IMR-90 (cell line): ENCODE measurements at regions not wholly inside any gene's neighbourhood (a gene's known extent, or its start where the extent isn't known, plus 50 kb on each side); places are given as distances from the start of the nearest gene placed in this dataset.

Experiments
- ATAC-seq: fragments of 200-7000 bp; cut with Tn5 transposase; 2 replicates; pipeline ENCODE4 v1.9.1; 2020; ENCODE audit warnings: low read depth, mild to moderate bottlenecking, moderate library complexity
- BruUV-seq: library from RNA; stranded (reverse); fragments of 400-500 nt; replicated peaks from 2 replicates; lab custom pipeline; 2021; lab: Mats Ljungman, UMichigan
- CTCF ChIA-PET: fragments of 300-600 bp; formaldehyde crosslinking; extraction: SDS; loops from one replicate; lab custom pipeline; 2021; ENCODE audit warnings: antibody characterized with exemption; lab: Yijun Ruan, JAX
- POLR2A ChIA-PET: fragments of 300-600 bp; sonication (Branson Sonifier 250); formaldehyde crosslinking; loops from one replicate; lab custom pipeline; 2022; ENCODE audit warnings: antibody characterized with exemption; ENCODE audit not compliant: unreplicated experiment; lab: Charles Lee
- DNase-seq: peaks from one replicate; pipeline ENCODE4 v3.0.0; 2013
- H2AFZ ChIP-seq: replicated peaks from 2 replicates; pipeline ENCODE3; 2013; ENCODE audit warnings: low read length, mild to moderate bottlenecking; ENCODE audit not compliant: poor library complexity
- H2AK5ac ChIP-seq: 2 replicates; pipeline ENCODE4 v1.6.1; 2013; ENCODE audit warnings: low read depth, low read length, inconsistent platforms
- H2AK9ac ChIP-seq: replicated peaks from 2 replicates; pipeline ENCODE3; 2013; ENCODE audit warnings: mild to moderate bottlenecking, low read depth, low read length, moderate library complexity; ENCODE audit not compliant: poor library complexity
- H2BK120ac ChIP-seq: 2 replicates; pipeline ENCODE4 v1.6.1; 2013; ENCODE audit warnings: low read depth, low read length, inconsistent platforms
- H2BK15ac ChIP-seq: 3 replicates; pipeline ENCODE4 v1.6.1; 2013; ENCODE audit warnings: low read depth, low read length, inconsistent platforms
- H2BK20ac ChIP-seq: 2 replicates; pipeline ENCODE4 v1.6.1; 2013; ENCODE audit warnings: low read depth, mild to moderate bottlenecking, inconsistent platforms, low read length, moderate library complexity
- H2BK5ac ChIP-seq: 2 replicates; pipeline ENCODE4 v1.6.1; 2013; ENCODE audit warnings: mild to moderate bottlenecking, low read depth, low read length, inconsistent platforms; ENCODE audit not compliant: poor library complexity, severe bottlenecking
- H3K14ac ChIP-seq: replicated peaks from 2 replicates; pipeline ENCODE4 v1.6.1; 2013; ENCODE audit warnings: low read depth, low read length, inconsistent platforms
- H3K18ac ChIP-seq: 2 replicates; pipeline ENCODE4 v1.6.1; 2013; ENCODE audit warnings: low read depth, low read length, control low read depth
- H3K23ac ChIP-seq: 2 replicates; pipeline ENCODE4 v1.6.1; 2013; ENCODE audit warnings: low read depth, low read length, inconsistent platforms
- H3K27ac ChIP-seq: 2 replicates; pipeline ENCODE4 v1.5.1; 2013; ENCODE audit warnings: mild to moderate bottlenecking, control low read depth, low read length; ENCODE audit not compliant: insufficient read depth
- H3K27me3 ChIP-seq: 2 replicates; pipeline ENCODE4 v1.6.1; 2013; ENCODE audit warnings: low read length; ENCODE audit not compliant: control insufficient read depth, insufficient read depth
- H3K36me3 ChIP-seq: 2 replicates; pipeline ENCODE4 v1.6.1; 2013; ENCODE audit warnings: low read length, mixed read lengths; ENCODE audit not compliant: control insufficient read depth, insufficient read depth
- H3K4ac ChIP-seq: 2 replicates; pipeline ENCODE4 v1.6.1; 2013; ENCODE audit warnings: low read depth, low read length, inconsistent platforms
- H3K4me1 ChIP-seq: 2 replicates; pipeline ENCODE4 v1.6.1; 2013; ENCODE audit warnings: low read length, mixed read lengths; ENCODE audit not compliant: control insufficient read depth, insufficient read depth
- H3K4me2 ChIP-seq: 2 replicates; pipeline ENCODE4 v1.6.1; 2013; ENCODE audit warnings: low read depth, mild to moderate bottlenecking, control low read depth, low read length, moderate library complexity
- H3K4me3 ChIP-seq: 2 replicates; pipeline ENCODE4 v1.5.1; 2013; ENCODE audit warnings: low read depth, mild to moderate bottlenecking, control low read depth, low read length, moderate library complexity; ENCODE audit not compliant: insufficient read depth
- H3K56ac ChIP-seq: 2 replicates; pipeline ENCODE4 v1.6.1; 2013; ENCODE audit warnings: low read length, inconsistent platforms; ENCODE audit not compliant: insufficient read depth; ENCODE audit errors: extremely low read depth
- H3K79me1 ChIP-seq, 2 experiments: 2 replicates each; pipeline ENCODE4 v1.6.1; 2013; ENCODE audit warnings: low read length in 2 of 2, inconsistent platforms in 1 of 2, low read depth in 1 of 2
- H3K9ac ChIP-seq: 2 replicates; pipeline ENCODE4 v1.6.1; 2013; ENCODE audit warnings: low read depth, low read length, control low read depth
- H3K9me1 ChIP-seq: 2 replicates; pipeline ENCODE4 v1.6.1; 2013; ENCODE audit warnings: low read length, inconsistent platforms; ENCODE audit not compliant: insufficient read depth
- H3K9me3 ChIP-seq: 2 replicates; pipeline ENCODE4 v1.6.1; 2013; ENCODE audit warnings: low read length; ENCODE audit not compliant: control insufficient read depth, insufficient read depth
- H4K20me1 ChIP-seq: 2 replicates; pipeline ENCODE4 v1.6.1; 2013; ENCODE audit warnings: low read length, inconsistent platforms; ENCODE audit not compliant: insufficient read depth
- H4K5ac ChIP-seq: 2 replicates; pipeline ENCODE4 v1.6.1; 2013; ENCODE audit warnings: mild to moderate bottlenecking, low read depth, low read length, control low read depth
- H4K8ac ChIP-seq, 2 experiments: 2 replicates each; pipeline ENCODE4 v1.6.1; 2013; ENCODE audit warnings: low read depth in 2 of 2, low read length in 2 of 2, control low read depth in 1 of 2, inconsistent platforms in 1 of 2
- H4K91ac ChIP-seq: 2 replicates; pipeline ENCODE4 v1.6.1; 2013; ENCODE audit warnings: low read depth, low read length, inconsistent platforms; ENCODE audit not compliant: insufficient read depth
- BHLHE40 ChIP-seq: fragments of 150-350 bp; IDR thresholded peaks from 2 replicates; pipeline ENCODE4 v1.6.1; 2016; ENCODE audit warnings: mild to moderate bottlenecking, low read depth, low read length
- CEBPB ChIP-seq: IDR thresholded peaks from 2 replicates; pipeline ENCODE4 v1.6.1; 2012; ENCODE audit warnings: low read depth, low read length, improper control_type of control experiment
- CHD1 ChIP-seq: IDR thresholded peaks from 2 replicates; pipeline ENCODE4 v1.6.1; 2012; ENCODE audit warnings: low read depth, low read length, improper control_type of control experiment
- CTCF ChIP-seq: conservative IDR thresholded peaks from 2 replicates; pipeline ENCODE4 v1.5.1; 2012; ENCODE audit warnings: mild to moderate bottlenecking, low read depth, low read length, improper control_type of control experiment
- FOS ChIP-seq: fragments of 150-350 bp; IDR thresholded peaks from 2 replicates; pipeline ENCODE4 v1.6.1; 2016; ENCODE audit warnings: low read depth, low read length
- MAFK ChIP-seq: IDR thresholded peaks from 2 replicates; pipeline ENCODE4 v1.6.1; 2012; ENCODE audit warnings: low read depth, low read length, improper control_type of control experiment
- MAZ ChIP-seq: IDR thresholded peaks from 2 replicates; pipeline ENCODE4 v1.6.1; 2012; ENCODE audit warnings: low read depth, mild to moderate bottlenecking, low read length, improper control_type of control experiment, moderate library complexity, borderline replicate concordance
- MXI1 ChIP-seq: IDR thresholded peaks from 2 replicates; pipeline ENCODE4 v1.6.1; 2012; ENCODE audit warnings: low read depth, mild to moderate bottlenecking, low read length, moderate library complexity, borderline replicate concordance
- NFE2L2 ChIP-seq: fragments of 150-350 bp; IDR thresholded peaks from 2 replicates; pipeline ENCODE4 v1.6.1; 2016; ENCODE audit warnings: low read depth, mild to moderate bottlenecking, low read length
- POLR2A ChIP-seq: IDR thresholded peaks from 2 replicates; pipeline ENCODE4 v1.6.1; 2012; ENCODE audit warnings: mild to moderate bottlenecking, low read depth, low read length
- RAD21 ChIP-seq: IDR thresholded peaks from 2 replicates; pipeline ENCODE4 v1.6.1; 2012; ENCODE audit warnings: low read length, improper control_type of control experiment
- RCOR1 ChIP-seq: IDR thresholded peaks from 2 replicates; pipeline ENCODE4 v1.6.1; 2012; ENCODE audit warnings: mild to moderate bottlenecking, low read length, improper control_type of control experiment; ENCODE audit not compliant: insufficient replicate concordance
- RFX5 ChIP-seq: IDR thresholded peaks from 2 replicates; pipeline ENCODE4 v1.8.0; 2012; ENCODE audit warnings: low read depth, mild to moderate bottlenecking, low read length, moderate library complexity
- SMC3 ChIP-seq: fragments of 150-350 bp; IDR thresholded peaks from 2 replicates; pipeline ENCODE4 v1.6.1; 2016; ENCODE audit warnings: low read depth, mild to moderate bottlenecking, antibody characterized with exemption, low read length, moderate library complexity
- WGBS, 2 experiments: methylation state at CpG; one replicate each; pipeline versions ENCODE4 v1.1.5 to v1.1.7; 2013; ENCODE audit warnings: missing lambda C conversion rate in 2 of 2; ENCODE audit not compliant: insufficient read length in 1 of 2; ENCODE audit errors: extremely low coverage in 2 of 2; 5-methylcytosine and 5-hydroxymethylcytosine counted together
- dilution Hi-C: fragments of 300-500 bp; cut with HindIII; formaldehyde crosslinking; loops from one replicate; pipeline ENCODE4 v1.14.3; 2018; ENCODE audit warnings: low sequenced_read_pairs; ENCODE audit not compliant: unreplicated experiment
- in situ Hi-C: fragments of 300-500 bp; cut with MboI; formaldehyde crosslinking; loops from 3 replicates; pipeline ENCODE4 v1.14.3; 2019; ENCODE audit warnings: low sequenced_read_pairs, inconsistent platforms, mixed read lengths
- intact Hi-C: fragments of 100-400 bp; cut with micrococcal nuclease; formaldehyde crosslinking; loops from 2 replicates; pipeline ENCODE4 v1.10.0; 2022
- TF ChIP-seq, protein P1 (sequence below): fragments of 150-350 bp; IDR thresholded peaks from 2 replicates; pipeline ENCODE4 v1.6.1; 2017; ENCODE audit warnings: mild to moderate bottlenecking, antibody characterized with exemption, low read length, low read depth
- TF ChIP-seq, protein P2 (sequence below): fragments of 150-350 bp; IDR thresholded peaks from 2 replicates; pipeline ENCODE4 v1.6.1; 2016; ENCODE audit warnings: low read depth, mild to moderate bottlenecking, low read length, moderate library complexity, borderline replicate concordance

GRCh38 chr12:97006585-97006984 lies 99.5 kb downstream of the NEDD1 start:
- Histone ChIP-seq H3K14ac (no peak overlapping the region), H2BK5ac (no peak overlapping the region), H3K9me1 (no peaks in the 10 kb centered on the region), H3K23ac (no peak overlapping the region), H3K79me1 (no peaks in the 10 kb centered on the region), H4K8ac (no peak overlapping the region), H3K27me3 (no peaks in the 10 kb centered on the region), H3K4ac (no peak overlapping the region), H3K36me3 (no peaks in the 10 kb centered on the region), H2AK5ac (no peak overlapping the region), H3K4me2 (no peak overlapping the region), H3K56ac (no peak overlapping the region), H3K4me3 (no peak overlapping the region), H4K91ac (no peak overlapping the region), H3K9me3 (no peaks in the 10 kb centered on the region), H3K4me1 (no peaks in the 10 kb centered on the region), H3K9ac (no peak overlapping the region), H2BK20ac (no peak overlapping the region), H3K18ac (no peak overlapping the region), H3K27ac (no peak overlapping the region), H4K5ac (no peak overlapping the region), H2AFZ (no peak overlapping the region), H4K20me1 (no peaks in the 10 kb centered on the region), H2BK15ac (no peak overlapping the region), H2BK120ac (no peak overlapping the region), H2AK9ac (no peak overlapping the region)
- in situ Hi-C loops (no loop called here), intact Hi-C loops (no loop called here), dilution Hi-C loops (no loop called here)
- ChIA-PET POLR2A (no interaction called here), CTCF (no interaction called here)
- WGBS, 2 experiments = no CpG with 5 or more reads among the region's 2 CpGs
- no peak for TF ChIP-seq CEBPB
- no peak for TF ChIP-seq MAZ
- no peak for TF ChIP-seq SMC3
- no peak for TF ChIP-seq MAFK
- no peak for TF ChIP-seq NFE2L2
- no peak for TF ChIP-seq FOS
- no peak for TF ChIP-seq POLR2A
- no peak for TF ChIP-seq CTCF
- TF ChIP-seq MXI1 = no peak
- TF ChIP-seq RAD21 = no peak
- TF ChIP-seq, protein P1, sequence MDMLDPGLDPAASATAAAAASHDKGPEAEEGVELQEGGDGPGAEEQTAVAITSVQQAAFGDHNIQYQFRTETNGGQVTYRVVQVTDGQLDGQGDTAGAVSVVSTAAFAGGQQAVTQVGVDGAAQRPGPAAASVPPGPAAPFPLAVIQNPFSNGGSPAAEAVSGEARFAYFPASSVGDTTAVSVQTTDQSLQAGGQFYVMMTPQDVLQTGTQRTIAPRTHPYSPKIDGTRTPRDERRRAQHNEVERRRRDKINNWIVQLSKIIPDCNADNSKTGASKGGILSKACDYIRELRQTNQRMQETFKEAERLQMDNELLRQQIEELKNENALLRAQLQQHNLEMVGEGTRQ = no peak
- TF ChIP-seq RFX5 = no peak
- TF ChIP-seq RCOR1 = no peak
- TF ChIP-seq, protein P2, sequence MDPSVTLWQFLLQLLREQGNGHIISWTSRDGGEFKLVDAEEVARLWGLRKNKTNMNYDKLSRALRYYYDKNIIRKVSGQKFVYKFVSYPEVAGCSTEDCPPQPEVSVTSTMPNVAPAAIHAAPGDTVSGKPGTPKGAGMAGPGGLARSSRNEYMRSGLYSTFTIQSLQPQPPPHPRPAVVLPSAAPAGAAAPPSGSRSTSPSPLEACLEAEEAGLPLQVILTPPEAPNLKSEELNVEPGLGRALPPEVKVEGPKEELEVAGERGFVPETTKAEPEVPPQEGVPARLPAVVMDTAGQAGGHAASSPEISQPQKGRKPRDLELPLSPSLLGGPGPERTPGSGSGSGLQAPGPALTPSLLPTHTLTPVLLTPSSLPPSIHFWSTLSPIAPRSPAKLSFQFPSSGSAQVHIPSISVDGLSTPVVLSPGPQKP = no peak
- no peak for TF ChIP-seq CHD1
- TF ChIP-seq BHLHE40 = no peak
- DNase-seq = no peak
- BruUV-seq = no TSS peak
- ATAC-seq = no peak
